MM.1S (cell line): ENCODE measurements at regions not wholly inside any gene's neighbourhood (a gene's known extent, or its start where the extent isn't known, plus 50 kb on each side); places are given as distances from the start of the nearest gene placed in this dataset.

Experiments
- EZH2 ChIP-seq: fragments of 300-600 bp; sonication (generic); optimal IDR thresholded peaks from 2 replicates; pipeline ENCODE3; 2017; ENCODE audit warnings: low read depth, mild to moderate bottlenecking, antibody characterized with exemption, low read length, mixed read lengths
- TF ChIP-seq, protein P1 (sequence below): fragments of 300-600 bp; sonication (generic); IDR thresholded peaks from 2 replicates; pipeline ENCODE4 v1.5.1; 2016; ENCODE audit warnings: antibody characterized with exemption, low read length, mixed read lengths

DNA sequence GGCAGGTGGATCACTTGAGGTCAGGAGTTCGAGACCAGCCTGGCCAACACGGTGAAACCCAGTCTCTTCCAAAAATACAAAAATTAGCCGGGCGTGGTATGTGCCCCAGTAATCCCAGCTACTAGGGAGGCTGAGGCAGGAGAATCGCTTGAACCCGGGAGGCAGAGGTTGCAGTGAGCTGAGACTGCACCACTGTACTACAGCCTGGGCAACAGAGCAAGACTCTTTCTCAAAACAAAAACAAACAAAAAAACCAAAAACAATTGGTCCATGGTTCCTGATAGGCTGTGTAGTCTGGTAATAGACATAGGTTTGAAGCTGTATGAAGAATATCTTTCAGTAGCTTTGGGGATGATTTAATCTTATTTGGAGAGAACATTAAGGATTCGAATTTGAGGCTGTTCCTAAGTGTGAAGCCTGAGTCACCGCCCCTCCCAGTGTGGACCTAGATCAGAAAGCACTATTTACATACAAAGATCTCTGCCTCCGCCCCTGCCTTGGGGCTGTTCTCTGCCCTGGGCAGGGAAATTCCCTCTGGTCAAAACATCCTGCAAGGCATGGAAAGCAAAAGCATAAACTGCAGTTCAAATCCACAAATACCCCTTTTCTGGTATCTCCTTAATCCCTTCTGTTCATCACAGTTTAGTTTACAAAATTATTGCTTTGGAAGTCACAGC, 52.8 kb upstream of the PMAIP1 start:
- TF ChIP-seq, protein P1, sequence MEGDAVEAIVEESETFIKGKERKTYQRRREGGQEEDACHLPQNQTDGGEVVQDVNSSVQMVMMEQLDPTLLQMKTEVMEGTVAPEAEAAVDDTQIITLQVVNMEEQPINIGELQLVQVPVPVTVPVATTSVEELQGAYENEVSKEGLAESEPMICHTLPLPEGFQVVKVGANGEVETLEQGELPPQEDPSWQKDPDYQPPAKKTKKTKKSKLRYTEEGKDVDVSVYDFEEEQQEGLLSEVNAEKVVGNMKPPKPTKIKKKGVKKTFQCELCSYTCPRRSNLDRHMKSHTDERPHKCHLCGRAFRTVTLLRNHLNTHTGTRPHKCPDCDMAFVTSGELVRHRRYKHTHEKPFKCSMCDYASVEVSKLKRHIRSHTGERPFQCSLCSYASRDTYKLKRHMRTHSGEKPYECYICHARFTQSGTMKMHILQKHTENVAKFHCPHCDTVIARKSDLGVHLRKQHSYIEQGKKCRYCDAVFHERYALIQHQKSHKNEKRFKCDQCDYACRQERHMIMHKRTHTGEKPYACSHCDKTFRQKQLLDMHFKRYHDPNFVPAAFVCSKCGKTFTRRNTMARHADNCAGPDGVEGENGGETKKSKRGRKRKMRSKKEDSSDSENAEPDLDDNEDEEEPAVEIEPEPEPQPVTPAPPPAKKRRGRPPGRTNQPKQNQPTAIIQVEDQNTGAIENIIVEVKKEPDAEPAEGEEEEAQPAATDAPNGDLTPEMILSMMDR, result no peak
- no peak for TF ChIP-seq EZH2
